Activated T-cell treated with anti-CD3 and anti-CD28 coated beads for 48 hours (primary cell): ENCODE measurements at regions not wholly inside any gene's neighbourhood (a gene's known extent, or its start where the extent isn't known, plus 50 kb on each side); places are given as distances from the start of the nearest gene placed in this dataset.

ENCODE experiments used
- DNase-seq: peaks from one replicate; pipeline ENCODE4 v3.0.0-alpha.2; 2020; ENCODE audit warnings: low read depth

DNA sequence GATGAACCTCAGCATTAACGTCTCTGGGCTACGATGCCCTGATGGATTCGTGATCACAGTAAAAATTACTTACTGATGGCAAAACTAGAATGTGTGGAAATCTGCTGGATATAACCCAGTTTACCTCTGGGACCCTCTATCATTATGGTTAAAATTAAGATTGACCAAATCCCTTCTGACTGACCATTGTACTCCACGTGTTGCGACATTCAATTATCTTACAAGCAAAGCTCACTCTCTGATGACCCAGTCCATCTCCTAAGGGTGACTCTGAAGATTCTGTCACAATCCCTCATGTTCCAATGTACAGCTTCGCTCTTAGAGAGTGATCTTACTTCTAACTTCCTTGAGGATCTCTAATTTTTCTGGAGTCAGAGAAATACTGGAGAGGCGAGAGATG lies 288.5 kb upstream of the RUNX1 start:
- no peak for DNase-seq

DNA sequence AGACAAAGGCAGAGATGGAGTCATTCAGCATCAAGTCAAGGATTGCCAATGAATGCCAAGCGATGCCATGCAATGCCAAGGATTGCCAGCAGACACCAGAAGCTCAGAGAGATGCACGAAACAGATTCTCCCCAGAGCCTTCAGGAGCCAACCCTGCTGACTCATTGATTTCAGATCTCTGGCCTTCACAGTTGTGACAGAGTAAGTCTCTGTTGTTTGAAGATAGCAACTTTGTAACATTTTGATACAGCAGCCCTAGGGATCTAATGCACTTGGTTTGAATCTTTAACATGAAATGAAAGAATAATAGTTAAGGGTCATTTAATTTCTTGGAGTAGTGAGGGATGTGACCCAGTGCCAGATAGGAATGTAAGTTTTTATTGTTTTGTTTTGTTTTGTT lies 287.4 kb upstream of the RUNX1 start:
- DNase-seq = no peak

DNA sequence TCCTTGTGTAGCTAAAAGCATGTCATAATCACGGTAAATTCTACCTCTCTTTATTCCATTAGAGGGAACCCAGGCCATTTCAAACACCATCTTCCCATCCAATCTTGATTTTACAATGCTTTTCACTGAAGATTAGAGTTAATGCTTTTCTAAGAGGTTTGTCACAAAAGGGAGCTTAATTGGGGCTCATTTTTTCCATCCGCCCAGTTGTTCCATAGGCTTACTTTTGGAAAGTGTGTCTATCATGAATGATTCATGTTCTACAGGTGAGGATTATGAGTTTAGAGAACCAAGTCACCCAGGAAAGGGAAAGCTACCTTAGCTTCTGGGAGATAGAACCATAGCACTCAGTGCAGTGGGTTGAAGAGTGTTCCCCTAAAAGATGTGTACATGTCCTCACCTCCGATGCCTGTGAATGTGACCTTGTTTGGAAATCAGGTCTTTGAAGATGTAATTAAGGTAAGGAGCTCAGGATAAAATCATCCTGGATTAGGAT lies 286.9 kb upstream of the RUNX1 start:
- DNase-seq = no peak

DNA sequence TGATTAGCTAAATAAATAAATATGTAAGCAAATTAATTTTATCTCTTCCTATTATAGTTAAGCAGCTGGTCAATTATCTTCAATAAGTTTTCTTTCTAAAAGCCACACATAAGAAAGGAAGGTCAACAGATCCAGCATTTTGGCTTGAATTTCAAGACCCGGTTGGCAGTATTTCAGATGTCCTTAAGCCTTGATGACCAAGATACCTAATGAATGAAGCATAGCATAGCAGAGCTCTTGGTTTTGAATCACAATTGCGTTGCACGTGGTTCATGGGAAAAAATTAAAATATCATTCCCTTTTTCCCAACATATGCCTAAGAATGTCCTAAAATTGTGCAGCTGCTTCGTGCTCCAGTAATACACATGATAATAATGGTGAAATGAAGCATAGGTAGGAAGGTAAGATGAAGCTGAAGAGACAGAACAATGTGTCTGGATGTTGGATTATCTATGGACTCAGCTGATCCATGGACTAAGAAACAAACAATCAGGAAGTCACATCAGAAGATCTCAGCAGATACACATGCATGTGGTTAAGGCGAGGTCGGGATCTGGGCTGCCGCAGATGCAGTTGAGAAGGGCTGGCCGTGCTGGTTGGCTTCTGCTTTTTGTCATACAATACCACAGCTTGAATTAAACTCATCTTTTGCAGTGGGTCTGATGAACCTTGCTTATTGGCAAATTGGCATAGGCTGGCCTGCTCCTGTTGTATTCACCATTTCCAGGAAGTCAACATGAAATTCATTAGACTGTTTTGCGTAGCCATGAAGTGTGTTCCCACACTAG lies 284.9 kb upstream of the RUNX1 start:
- DNase-seq = no peak

DNA sequence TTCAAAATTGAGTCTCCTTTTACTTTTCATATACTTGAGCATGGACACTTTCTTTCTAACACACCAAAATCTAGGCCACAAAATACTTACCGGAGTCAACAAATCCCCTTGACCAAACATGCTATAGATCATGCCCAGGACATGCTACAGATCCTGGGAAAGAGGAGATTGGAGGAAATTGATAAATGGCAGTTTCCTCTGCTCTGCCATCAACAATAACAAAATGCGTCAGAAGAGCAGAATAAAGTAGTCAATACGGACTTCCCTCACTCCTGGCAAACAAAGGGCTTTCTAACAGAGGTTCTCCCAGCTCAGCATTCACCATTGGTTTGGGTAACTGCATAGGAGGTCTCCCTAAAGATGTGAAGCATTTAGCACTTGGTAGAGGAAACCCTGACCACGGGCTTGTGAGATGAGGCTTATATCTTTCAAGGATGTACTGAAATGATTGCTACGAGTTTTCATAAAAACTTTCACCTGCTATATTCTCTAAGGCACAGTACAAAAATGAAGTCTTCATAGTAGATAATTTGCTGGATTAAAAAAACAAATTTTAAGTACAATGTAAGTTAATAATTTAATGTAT lies 283.8 kb upstream of the RUNX1 start:
- DNase-seq = no peak

DNA sequence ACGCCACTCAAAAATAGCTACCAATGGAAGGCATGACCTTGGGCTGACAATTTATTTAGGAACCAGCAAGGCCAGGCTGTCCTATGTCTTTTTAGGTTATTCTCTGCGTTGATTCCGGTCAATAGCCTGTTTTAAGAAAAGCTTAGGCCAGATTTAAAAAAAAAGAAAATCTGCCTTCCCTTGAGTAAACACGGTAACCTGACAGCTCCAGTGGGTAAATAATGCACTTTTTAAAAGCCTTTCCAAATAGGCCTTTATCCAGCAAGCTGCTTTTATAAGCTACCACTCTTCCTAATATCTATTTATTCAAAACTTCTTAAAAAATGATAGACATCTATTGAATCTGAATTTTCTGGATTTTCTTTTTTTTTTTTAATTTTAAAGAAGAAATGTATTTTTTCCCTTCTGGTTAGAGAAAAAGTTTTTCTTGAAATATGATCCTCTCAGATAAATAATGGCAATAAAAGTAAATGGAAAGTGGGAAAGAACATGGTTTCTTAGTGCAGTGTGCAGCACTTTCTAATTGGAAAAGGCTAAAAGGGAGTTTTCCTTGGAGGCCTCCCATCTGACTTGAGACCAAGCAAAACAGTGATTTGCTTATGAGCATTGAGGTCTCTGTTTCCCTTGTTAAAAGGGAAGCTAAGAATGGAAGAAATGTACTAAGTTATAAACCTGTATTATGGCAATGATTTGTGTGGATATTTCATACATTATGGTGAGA lies 281.0 kb upstream of the RUNX1 start:
- no peak for DNase-seq

DNA sequence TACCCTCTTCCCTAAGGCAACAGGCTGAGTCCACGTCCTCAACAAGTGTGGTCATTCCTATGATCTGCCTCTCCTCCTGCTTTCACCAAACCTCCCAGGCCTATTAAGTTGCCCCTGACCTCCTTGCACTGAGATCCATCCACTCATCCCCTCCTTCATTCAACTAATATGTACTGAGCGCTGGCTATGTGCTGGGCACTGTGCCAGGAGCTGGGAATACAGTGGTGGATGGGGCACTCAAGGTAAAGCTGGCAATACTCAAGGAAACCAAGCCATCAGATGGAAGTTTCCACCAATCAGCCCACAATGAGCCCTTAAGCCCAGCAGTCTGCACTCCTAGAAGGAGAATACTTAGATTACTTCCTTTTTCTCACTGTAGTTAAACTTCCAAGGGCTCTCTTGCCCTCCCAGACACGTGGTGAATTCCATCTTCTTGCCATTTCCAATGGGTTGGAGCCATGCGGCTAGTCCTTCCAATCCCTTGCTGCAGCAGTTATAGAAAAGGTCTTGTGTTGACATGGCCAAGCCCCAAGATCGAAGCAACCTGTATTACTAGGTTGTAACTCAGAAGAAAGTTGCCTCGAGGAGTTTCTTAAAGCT lies 279.9 kb upstream of the RUNX1 start:
- no peak for DNase-seq

DNA sequence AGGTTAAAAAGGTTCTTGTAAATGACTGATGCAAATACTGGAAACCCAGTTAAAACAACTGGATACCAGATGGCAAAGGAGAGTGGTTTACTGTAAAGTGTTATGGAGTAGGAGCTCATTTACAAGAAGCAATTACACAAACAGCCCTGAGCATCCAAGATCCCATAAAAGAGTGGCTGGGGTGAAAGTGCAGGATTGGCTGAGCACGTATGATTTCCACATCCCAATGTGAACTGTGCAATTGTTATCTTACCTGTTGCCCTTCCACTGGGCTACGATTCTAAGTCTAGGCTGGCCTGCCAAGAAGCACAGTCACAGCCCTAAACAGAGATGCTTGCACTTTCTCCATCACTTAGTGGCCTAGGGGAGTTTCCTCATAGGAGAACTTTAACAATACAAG lies 277.6 kb upstream of the RUNX1 start:
- no peak for DNase-seq

DNA sequence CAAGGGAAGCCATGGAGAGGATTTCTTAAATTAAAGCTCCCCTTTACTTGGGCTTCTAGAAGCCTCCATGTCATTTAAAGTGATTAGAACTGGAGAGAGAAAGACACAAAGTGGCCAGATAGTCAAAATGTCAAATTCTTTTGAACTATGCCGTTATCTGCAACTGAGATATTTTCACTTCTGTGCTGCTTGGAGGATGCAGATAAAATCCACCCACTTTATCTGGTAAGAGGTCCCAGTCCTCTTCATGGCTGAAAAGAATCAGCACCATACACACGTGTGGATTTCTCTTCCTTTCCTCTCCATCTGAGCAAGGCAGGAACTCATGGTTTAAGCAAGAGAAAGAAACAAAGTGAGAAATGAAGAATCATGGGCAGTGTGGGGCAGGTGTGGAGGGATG lies 276.9 kb upstream of the RUNX1 start:
- no peak for DNase-seq

DNA sequence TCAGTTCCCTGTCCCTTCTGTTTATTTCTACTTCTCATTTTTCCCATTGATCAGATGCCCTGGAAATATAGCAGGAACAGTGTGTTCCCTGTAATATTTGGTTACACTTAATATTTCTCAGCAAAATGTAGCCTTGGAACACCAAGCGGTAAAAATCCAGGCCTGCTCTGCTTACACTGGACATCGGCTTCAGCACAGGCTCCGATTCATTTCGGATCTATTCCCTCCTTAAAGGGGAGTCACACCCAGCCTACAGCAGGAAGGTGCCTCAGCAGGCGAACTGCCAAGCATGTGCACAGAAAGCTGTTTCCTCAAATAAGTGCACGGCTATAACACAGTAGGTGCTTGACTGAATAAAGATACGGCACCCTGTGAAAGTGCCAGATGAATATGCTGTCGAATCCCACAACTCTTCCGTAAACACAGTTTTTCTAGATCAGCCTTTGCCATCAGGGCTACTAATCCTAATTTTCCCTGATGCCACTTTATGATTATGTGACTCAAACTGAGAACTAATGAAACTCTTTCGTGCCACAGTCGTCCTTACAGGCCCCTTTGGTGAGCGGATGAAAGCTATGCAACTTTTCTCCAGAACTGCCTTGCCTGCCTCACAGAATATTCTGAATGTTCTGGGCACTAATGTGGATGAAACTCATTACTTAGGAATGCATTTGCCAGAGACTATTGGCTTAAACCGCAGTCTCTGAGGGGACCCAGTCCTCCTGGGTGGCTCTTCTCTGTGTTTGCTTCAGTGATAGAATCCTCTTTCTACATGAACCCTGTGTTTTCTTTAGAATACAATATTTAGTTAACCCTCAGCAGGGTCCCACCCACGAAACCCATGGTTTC lies 275.5 kb upstream of the RUNX1 start:
- DNase-seq = no peak

DNA sequence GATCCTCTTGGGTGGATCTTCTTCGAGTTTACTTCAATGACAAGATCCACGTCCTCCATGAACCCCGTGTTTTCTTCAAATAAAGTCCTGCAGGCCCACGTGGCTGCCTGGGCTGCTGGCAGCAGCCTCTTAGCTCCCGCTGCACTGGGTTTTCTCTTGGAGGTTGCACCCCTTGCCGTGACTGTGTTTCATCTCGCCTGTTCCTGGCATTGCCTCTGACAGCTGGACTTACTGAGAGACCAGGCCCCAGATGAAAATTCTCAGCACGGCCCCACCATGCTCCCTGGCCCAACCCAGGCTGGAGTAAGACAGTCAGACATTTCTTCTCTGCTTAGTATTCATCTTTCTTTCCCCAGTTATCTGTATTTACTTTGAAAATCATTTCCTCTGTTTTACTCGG lies 274.8 kb upstream of the RUNX1 start:
- DNase-seq = no peak

DNA sequence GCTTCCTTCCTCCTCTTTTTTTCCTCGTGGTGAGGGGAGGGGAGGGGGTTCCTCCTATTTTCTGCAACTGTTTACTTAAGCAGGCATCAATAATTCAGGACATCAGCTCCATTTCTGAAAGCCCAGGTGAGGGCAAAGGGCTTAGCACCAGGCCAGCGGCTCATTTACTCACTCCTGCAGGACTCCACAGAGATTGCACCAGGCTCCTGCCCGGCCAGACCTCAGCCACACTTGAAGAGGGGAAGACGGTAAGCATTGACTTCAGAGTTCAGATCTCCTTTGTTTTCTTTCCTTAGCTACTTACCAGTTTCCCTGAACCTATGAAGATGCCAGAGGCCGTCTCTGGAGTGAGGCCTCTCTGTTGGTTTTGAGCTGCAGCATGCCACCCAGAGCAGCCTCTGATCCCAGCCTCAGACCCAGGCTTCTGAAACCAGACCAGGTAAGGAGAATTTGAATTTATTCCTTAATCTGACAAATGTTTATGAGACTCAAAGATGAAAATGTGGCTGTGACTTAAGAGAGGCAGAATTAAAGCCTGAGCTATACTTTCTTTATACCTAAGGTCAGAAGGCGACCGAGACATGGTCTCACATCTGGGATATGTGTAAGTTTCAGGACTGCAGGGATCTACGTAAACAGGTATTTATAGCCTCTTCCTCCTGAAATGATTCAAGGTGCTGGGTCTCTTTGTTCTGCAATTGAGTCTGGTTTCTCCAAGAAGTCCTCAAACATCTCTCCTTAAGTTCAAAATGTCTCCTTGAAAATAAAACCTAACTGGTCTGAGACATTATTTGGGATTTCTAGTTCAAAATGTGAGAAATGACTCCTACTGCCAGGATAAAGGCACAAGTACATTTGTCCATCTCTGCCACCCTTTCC lies 272.5 kb upstream of the RUNX1 start:
- DNase-seq = no peak

DNA sequence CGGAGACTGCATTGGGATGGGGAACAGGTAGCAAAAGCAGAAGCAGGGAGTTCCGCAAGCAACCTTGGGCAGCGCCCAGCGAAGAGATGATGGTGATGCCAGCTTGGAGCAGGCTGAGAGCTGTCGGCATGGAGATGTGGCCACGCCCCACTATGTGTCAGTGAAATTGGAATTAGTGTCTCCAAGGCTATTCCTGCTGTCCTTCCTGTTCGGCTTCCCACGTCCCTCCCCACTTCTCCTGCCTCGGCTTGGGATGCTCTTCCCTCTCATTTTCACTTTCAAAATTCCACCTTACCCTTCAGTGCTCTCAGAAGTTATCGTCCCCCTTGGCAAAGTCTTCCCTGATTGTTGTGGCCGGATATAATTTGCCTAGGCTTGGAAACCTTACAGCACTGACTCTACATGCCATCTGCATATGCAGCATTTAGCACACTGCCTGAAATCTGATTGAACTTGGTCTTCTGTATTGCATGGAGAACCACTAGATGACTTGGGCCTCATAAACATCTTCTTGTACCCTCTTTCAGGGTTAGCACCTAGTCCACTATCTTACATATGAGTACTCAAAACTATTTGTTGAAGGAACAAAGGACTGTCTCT lies 270.7 kb upstream of the RUNX1 start:
- no peak for DNase-seq

DNA sequence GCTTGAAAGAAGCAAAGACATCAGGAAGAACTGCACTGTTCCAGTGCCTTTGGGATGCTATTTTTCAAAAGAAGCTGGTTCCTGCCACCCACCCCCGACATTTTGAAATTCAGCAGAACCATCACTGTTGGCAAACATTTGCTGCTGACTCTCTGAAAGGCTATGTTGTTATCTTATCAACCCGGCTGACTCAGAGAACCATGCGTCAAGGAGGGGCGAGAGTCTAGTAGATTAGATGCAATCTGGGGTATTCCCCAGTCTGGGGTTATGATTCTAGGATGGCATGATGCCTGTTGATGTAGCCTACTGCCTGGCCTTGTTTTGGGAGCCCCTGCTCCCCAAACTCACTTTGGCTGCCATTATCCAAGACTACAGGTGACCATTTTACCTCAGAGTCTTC lies 267.8 kb upstream of the RUNX1 start:
- no peak for DNase-seq

DNA sequence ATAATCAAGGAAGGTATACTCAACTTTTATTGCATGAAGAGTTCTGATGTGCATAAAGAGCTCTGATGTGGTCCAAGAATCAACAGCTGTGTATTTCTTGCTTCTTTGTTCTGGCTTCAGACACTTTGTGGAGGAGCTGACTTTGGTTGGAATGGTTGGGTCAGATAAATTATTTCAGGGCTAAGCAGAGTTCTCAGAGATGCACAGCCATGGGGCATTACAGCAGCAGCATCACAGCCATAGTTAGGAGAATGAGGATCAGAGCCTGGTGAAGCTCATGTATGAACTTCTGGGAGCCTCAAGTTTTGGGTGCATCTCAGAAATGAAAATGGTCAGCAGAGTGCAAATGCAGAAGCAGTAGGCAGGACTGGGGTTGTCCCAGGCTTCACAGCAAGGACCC lies 267.4 kb upstream of the RUNX1 start:
- DNase-seq = no peak

DNA sequence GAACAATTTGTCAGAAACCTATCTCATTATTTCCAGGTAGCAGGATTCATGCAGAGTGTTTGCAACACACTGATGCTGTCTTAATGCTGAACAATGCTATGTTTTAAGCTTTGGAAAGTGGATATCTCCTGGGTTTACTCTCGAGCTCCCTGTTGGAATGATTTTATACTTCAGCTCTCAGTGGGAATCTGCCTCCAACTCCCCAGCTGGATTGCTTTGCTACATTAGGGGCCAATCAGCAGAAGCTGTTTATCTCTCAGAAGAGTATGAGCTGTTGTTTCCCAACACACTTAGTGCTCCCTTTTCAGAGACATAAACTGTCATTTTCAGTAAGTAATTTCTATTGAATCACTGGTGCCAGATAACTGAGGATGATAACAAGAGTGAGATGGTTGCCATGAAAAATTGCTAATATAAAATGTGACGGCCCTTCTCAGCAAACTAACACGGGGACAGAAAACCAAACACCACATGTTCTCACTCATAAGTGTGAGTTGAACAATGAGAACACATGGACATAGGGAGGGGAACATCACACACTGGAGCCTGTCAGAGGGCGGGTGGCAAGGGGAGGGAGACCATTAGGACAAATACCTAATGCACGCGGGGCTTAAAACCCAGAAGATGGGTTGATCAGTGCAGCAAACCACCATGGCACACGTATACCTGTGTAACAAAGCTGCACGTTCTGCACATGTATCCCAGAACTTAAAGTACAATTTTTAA lies 265.9 kb upstream of the RUNX1 start:
- no peak for DNase-seq

DNA sequence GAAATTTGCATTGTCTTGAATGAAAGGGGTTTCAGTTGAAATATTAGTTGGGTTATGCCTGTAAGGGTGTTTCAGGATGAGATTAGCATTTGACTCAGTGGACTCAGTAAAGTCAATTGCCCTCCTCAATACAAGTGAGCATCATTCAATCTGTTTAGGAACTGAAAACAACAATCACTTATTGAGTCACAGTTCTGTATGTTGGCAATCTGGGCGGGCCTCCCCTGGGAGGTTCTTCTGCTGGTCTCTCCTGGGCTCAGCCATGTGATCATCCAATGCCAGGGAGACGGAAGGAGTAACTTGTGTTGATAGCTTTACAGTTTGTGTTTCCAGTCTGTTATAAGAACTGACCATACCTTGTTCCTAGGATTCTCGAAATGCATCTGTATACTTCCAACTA lies 262.9 kb upstream of the RUNX1 start:
- DNase-seq = no peak

DNA sequence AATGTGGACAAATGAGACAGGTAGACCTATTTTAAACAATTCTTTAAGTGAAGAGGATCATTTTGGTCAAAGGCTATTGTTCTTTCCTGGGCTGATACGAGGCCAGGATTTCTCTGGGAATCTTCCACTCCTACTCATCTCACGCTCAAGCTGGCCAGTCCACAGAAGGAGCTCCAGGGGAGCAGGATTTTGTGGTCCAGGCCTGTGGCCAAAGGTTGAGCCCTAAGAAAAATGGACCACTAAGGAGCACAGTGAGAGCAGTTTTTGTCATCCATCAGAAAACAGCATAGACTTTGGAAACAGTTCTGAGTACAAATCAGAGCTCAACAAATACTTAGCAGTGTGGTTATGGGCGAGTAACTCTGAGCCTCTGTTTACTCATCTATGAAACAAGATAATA lies 260.2 kb upstream of the RUNX1 start:
- DNase-seq = no peak

DNA sequence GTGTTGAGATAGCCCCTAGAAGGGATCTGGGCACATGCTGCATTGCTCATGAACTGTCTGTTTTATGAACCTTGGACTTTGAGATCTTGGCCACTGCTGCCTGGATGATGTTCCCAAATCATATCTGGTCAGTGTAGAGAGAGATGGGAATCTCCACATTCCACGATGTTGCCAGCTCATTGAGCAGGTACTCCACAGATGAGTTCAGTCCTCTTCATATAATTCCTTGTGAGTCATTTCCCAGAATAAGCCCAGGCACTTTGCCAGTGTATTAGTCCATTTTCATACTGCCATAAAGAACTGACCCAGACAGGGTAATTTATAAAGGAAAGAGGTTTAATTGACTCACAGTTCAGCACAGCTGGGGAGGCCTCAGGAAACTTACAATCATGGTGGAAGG lies 254.0 kb upstream of the RUNX1 start:
- no peak for DNase-seq

DNA sequence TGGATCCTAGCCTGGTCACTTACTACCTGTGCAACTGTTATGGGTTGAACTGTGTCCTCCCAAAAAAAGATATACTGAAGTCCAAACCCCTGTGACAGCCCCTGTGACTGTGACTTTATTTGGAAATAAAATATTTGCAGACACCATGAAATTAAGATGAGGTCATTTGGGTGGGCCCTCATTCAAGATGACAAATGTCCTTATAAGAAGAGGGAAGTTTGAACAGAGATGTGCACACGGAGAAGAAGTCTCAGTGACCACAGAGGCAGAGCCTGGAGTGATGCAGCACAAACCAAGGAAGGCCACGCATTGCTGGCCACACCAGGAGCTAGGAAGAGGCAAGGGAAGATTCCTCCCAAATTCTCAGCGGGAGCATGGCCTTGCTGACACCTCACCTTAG lies 249.7 kb upstream of the RUNX1 start:
- DNase-seq = no peak
